Type B pancreatic cell (in vitro differentiated cells): ENCODE measurements at regions not wholly inside any gene's neighbourhood (a gene's known extent, or its start where the extent isn't known, plus 50 kb on each side); places are given as distances from the start of the nearest gene placed in this dataset.

ENCODE experiments used
- DNase-seq: peaks from one replicate; pipeline ENCODE4 v3.0.0; 2021; ENCODE audit warnings: mixed read lengths; ENCODE audit not compliant: unreplicated experiment; ENCODE audit errors: extremely low spot score
- H3K27ac Mint-ChIP-seq: 2 replicates; pipeline ENCODE4 v1.8.0; 2021; ENCODE audit warnings: mild to moderate bottlenecking, mixed read lengths
- H3K27me3 Mint-ChIP-seq: 2 replicates; pipeline ENCODE4 v1.8.0; 2021; ENCODE audit warnings: mixed read lengths
- H3K36me3 Mint-ChIP-seq: 2 replicates; pipeline ENCODE4 v1.8.0; 2021; ENCODE audit warnings: mixed read lengths
- H3K4me1 Mint-ChIP-seq: one replicate; pipeline ENCODE4 v1.8.0; 2021; ENCODE audit warnings: mixed read lengths; ENCODE audit not compliant: unreplicated experiment
- H3K4me3 Mint-ChIP-seq: 2 replicates; pipeline ENCODE4 v1.8.0; 2021; ENCODE audit warnings: mild to moderate bottlenecking, mixed read lengths
- H3K9me3 Mint-ChIP-seq: 2 replicates; pipeline ENCODE4 v1.8.0; 2021; ENCODE audit warnings: mixed read lengths
- TF ChIP-seq, protein P1 (sequence below): fragments of 200-600 bp; sonication (generic); conservative IDR thresholded peaks from 2 replicates; pipeline ENCODE4 v1.5.0; 2021; ENCODE audit warnings: antibody characterized with exemption, mild to moderate bottlenecking

DNA sequence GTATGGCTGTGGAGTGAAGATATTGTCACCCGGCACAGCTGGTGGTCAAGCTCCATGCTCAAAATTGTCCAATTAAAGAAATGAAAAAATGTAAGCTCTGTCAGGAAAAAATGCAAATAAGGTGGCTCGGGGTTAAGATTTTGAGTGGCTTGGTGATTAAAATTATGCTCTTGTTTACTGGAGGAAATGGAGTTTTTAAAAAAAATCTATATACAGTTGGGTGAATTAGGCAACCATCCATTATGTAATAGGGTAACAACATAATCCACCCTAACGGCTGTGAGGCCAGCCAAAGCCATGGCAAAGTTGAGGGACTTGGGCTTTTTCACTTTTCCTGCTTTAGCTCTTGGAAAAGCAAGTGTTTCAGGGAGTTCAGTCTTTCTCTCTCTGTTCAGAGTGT, 260.8 kb upstream of the HABP2 start:
- H3K4me1 Mint-ChIP-seq = peaks cover 4% of the 10 kb centered on the region
- no peak for DNase-seq
- TF ChIP-seq, protein P1, sequence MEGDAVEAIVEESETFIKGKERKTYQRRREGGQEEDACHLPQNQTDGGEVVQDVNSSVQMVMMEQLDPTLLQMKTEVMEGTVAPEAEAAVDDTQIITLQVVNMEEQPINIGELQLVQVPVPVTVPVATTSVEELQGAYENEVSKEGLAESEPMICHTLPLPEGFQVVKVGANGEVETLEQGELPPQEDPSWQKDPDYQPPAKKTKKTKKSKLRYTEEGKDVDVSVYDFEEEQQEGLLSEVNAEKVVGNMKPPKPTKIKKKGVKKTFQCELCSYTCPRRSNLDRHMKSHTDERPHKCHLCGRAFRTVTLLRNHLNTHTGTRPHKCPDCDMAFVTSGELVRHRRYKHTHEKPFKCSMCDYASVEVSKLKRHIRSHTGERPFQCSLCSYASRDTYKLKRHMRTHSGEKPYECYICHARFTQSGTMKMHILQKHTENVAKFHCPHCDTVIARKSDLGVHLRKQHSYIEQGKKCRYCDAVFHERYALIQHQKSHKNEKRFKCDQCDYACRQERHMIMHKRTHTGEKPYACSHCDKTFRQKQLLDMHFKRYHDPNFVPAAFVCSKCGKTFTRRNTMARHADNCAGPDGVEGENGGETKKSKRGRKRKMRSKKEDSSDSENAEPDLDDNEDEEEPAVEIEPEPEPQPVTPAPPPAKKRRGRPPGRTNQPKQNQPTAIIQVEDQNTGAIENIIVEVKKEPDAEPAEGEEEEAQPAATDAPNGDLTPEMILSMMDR = no peak
- no peak overlapping the region for H3K27ac Mint-ChIP-seq
- H3K4me3 Mint-ChIP-seq = no peak overlapping the region
- H3K36me3 Mint-ChIP-seq = no peaks in the 10 kb centered on the region
- peaks cover 8% of the 10 kb centered on the region for H3K9me3 Mint-ChIP-seq
- no peaks in the 10 kb centered on the region for H3K27me3 Mint-ChIP-seq

DNA sequence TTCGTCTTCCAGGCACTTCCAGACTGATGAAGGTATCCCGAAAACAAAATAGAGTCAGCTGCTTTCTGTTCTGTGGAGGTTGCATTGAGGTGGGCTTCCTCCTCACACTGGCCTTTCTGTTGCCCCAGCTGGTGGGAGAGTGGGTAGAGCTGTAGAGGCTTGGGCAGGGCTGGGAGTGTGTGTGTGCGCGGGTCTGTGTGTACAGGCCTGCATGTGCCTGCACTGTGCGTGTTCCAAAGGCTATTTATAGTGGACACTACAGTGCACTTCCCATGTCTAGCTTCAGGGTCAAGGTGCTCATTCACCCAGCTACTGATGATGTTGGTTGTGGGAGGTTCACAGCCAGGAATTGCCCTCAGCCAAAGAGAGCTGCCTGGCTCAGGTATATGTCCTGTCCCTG, 260.1 kb upstream of the HABP2 start:
- Mint-ChIP-seq H3K27me3 (no peaks in the 10 kb centered on the region), H3K9me3 (peaks cover 11% of the 10 kb centered on the region), H3K4me1 (peaks cover 11% of the 10 kb centered on the region), H3K36me3 (no peaks in the 10 kb centered on the region), H3K27ac (no peak overlapping the region), H3K4me3 (no peak overlapping the region)
- TF ChIP-seq, protein P1 = no peak
- no peak for DNase-seq

DNA sequence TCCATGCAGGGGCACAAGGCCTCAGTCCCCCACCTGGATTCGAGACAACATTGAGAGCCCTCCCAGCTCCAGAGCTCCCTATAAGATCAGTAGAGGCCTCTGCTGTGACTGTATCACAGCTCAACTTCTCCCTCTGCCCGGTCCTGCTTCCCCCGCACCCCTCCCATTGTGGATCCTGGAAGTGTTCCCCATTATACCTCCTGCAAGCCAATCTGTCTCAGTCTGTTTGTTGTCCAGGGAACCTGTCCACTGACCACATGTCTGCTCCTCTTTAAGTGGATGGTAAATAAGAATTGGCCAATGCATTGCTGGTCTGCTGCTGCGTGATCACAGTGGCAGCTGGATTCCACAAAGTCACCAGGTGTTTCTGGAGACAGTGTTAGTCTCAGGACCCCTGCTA, 259.7 kb upstream of the HABP2 start:
- Mint-ChIP-seq H3K27me3 (no peaks in the 10 kb centered on the region), H3K27ac (no peak overlapping the region), H3K4me3 (no peak overlapping the region), H3K36me3 (no peaks in the 10 kb centered on the region), H3K9me3 (peaks cover 11% of the 10 kb centered on the region), H3K4me1 (peaks cover 14% of the 10 kb centered on the region)
- DNase-seq = no peak
- TF ChIP-seq, protein P1 = no peak

DNA sequence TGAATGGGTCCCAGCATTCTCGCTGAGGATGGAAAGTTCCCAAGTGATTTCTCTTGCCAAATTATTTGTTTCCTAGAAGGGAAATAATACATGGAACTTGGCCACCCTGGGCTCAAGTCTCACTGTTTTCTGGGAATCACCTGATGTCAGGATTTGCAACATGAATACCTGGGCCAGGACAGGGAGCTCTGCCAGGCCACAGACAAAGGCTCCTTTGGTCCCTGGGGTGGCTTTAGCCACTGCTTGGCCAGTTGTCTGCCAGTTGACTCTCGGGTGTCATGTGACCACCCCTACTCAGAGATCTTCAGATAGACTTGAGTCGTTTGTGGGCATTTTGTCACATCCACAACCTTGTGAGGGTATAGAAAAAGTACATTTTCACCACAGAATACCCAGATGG, 258.0 kb upstream of the HABP2 start:
- Mint-ChIP-seq H3K36me3 (no peaks in the 10 kb centered on the region), H3K4me3 (no peak overlapping the region), H3K27ac (no peak overlapping the region), H3K4me1 (peaks cover 18% of the 10 kb centered on the region), H3K9me3 (peaks cover 8% of the 10 kb centered on the region), H3K27me3 (no peaks in the 10 kb centered on the region)
- TF ChIP-seq, protein P1 = no peak
- no peak for DNase-seq

DNA sequence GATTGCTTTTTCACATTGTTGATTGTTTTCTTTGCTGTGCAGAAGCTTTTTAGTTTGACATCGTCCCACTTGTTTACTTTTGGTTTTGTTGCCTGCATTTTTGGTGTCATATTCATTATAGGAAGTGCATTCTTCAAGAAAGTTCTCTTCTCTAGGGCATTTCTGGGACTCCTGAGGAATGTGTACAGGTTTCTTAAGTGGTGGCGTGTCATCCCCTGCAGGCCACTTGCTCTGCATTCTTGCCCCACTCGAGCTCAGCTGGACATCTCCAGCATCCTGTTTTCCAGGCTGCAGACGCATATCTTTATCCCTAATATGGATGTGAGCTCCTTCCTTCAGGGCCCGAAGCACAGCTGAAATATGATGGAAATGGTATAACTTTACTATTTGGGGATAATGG, 255.6 kb upstream of the HABP2 start:
- H3K36me3 Mint-ChIP-seq = no peaks in the 10 kb centered on the region
- TF ChIP-seq, protein P1 = no peak
- H3K27me3 Mint-ChIP-seq = no peaks in the 10 kb centered on the region
- H3K9me3 Mint-ChIP-seq = peaks cover 6% of the 10 kb centered on the region
- H3K4me1 Mint-ChIP-seq = peaks cover 15% of the 10 kb centered on the region
- peak overlapping the region; percentile 22 for H3K4me3 Mint-ChIP-seq
- H3K27ac Mint-ChIP-seq = peak overlapping the region; percentile 6
- DNase-seq = no peak

DNA sequence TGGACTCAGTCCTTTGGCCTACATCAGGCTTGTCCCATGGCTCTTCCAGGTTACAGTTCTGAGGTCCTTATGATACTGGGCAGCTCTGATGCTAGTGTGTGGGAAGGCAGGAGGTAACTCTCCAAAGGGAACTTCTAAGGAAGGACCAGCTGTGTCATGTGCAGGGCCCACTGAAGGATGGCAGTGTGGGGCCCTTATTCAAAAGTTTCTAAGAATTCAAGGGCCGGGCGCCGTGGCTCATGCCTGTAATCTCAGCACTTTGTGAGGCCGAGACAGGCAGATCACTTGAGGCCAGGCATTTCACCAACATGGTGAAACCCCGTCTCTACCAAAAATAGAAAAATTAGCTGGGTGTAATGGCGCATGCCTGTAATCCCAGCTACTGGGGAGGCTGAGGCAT, 254.2 kb upstream of the HABP2 start:
- DNase-seq = no peak
- peak overlapping the region; percentile 53 for H3K27ac Mint-ChIP-seq
- H3K36me3 Mint-ChIP-seq = no peaks in the 10 kb centered on the region
- H3K4me3 Mint-ChIP-seq = peak overlapping the region; percentile 34
- H3K9me3 Mint-ChIP-seq = peaks cover 6% of the 10 kb centered on the region
- TF ChIP-seq, protein P1 = no peak
- H3K4me1 Mint-ChIP-seq = peaks cover 19% of the 10 kb centered on the region
- H3K27me3 Mint-ChIP-seq = no peaks in the 10 kb centered on the region
